Stomach (tissue), 4 donors: ENCODE measurements at regions not wholly inside any gene's neighbourhood (a gene's known extent, or its start where the extent isn't known, plus 50 kb on each side); places are given as distances from the start of the nearest gene placed in this dataset.

Source experiments
- EP300 ChIP-seq: sonication (generic); formaldehyde crosslinking; IDR thresholded peaks from one replicate; pipeline ENCODE4 v1.6.1; 2017; ENCODE audit warnings: antibody characterized with exemption
- POLR2A ChIP-seq, 4 donors: fragments of 450-650 bp; IDR thresholded peaks; one replicate each; pipeline ENCODE4 v1.6.1; 2016; ENCODE audit warnings: antibody characterized with exemption in 4 of 4, control low read depth in 2 of 4, mild to moderate bottlenecking in 1 of 4, moderate library complexity in 1 of 4
- POLR2AphosphoS5 ChIP-seq, 3 donors: sonication (generic); formaldehyde crosslinking; IDR thresholded peaks; one replicate each; pipeline ENCODE4 v1.6.1; 2016; ENCODE audit warnings: antibody characterized with exemption in 3 of 3
- TF ChIP-seq, protein P1 (sequence below), 7 experiments: fragments of 450-650 bp in 4 of 7; fragments of 200-600 bp in 3 of 7; sonication (generic) in 3 of 7; IDR thresholded peaks; one replicate each; pipeline ENCODE4 v1.5.1; 2016 to 2019; ENCODE audit warnings: antibody characterized with exemption in 7 of 7, control low read depth in 2 of 7, mild to moderate bottlenecking in 1 of 7

DNA sequence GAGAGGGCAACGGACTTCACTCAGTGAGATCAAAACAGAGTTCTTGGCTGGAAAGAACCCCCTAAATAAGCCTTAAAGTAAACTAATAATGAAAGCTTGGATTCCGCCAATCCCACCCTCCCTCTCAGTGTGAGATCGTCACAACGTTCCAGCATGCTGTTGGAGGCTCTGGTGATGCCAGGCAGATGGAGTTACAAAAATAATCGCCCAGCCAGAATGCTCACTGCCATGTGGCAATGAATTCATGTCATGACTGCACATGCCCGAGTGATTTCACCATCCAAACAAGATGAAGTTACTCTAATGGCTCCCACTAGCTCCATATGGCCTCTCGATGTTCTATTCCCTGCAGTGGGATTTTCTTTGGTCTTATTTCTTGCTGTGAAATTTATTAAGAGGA lies 248.0 kb downstream of the SPATA18 start:
- TF ChIP-seq, protein P1, sequence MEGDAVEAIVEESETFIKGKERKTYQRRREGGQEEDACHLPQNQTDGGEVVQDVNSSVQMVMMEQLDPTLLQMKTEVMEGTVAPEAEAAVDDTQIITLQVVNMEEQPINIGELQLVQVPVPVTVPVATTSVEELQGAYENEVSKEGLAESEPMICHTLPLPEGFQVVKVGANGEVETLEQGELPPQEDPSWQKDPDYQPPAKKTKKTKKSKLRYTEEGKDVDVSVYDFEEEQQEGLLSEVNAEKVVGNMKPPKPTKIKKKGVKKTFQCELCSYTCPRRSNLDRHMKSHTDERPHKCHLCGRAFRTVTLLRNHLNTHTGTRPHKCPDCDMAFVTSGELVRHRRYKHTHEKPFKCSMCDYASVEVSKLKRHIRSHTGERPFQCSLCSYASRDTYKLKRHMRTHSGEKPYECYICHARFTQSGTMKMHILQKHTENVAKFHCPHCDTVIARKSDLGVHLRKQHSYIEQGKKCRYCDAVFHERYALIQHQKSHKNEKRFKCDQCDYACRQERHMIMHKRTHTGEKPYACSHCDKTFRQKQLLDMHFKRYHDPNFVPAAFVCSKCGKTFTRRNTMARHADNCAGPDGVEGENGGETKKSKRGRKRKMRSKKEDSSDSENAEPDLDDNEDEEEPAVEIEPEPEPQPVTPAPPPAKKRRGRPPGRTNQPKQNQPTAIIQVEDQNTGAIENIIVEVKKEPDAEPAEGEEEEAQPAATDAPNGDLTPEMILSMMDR (IDR thresholded peaks at IDR 0.05): no peak
- TF ChIP-seq EP300 (no peak), POLR2A (IDR thresholded peaks at IDR 0.05) (no peak), POLR2AphosphoS5 (IDR thresholded peaks at IDR 0.05) (no peak)
